B cell (primary cell): ENCODE measurements at regions not wholly inside any gene's neighbourhood (a gene's known extent, or its start where the extent isn't known, plus 50 kb on each side); places are given as distances from the start of the nearest gene placed in this dataset.

Source experiments
- ATAC-seq: fragments of 200-7000 bp; cut with Tn5 transposase; one replicate; pipeline ENCODE4 v1.10.0; 2021; ENCODE audit warnings: low read depth, mild to moderate bottlenecking, moderate number of reproducible peaks, moderate library complexity
- CTCF ChIA-PET: fragments of 350-600 bp; sonication (Branson Sonifier 250); formaldehyde crosslinking; loops from one replicate; lab custom pipeline; 2021; ENCODE audit warnings: antibody characterized with exemption, inconsistent platforms; lab: Charles Lee
- POLR2A ChIA-PET: fragments of 350-600 bp; sonication (Branson Sonifier 250); formaldehyde crosslinking; loops from one replicate; lab custom pipeline; 2021; ENCODE audit warnings: antibody characterized with exemption; lab: Charles Lee
- DNase-seq: peaks from one replicate; pipeline ENCODE4 v3.0.0; 2013
- H2AFZ ChIP-seq: 2 replicates; pipeline ENCODE4 v1.6.1; 2012; ENCODE audit warnings: mild to moderate bottlenecking, low read depth, low read length; ENCODE audit not compliant: insufficient read depth, poor library complexity, severe bottlenecking
- H3K27ac ChIP-seq, 2 donors: 1 replicate in 1 of 2; 2 replicates in 1 of 2; pipeline ENCODE4 v1.5.1; 2012 to 2013; ENCODE audit warnings: low read length in 2 of 2, mild to moderate bottlenecking in 2 of 2, moderate library complexity in 1 of 2
- H3K27me3 ChIP-seq, 4 experiments: fragments of 200-600 bp in 1 of 4; sonication (generic) in 1 of 4; replicated peaks in 1 of 4; 1 replicate in 2 of 4; 2 replicates in 2 of 4; pipeline versions ENCODE4 v1.6.1 to v1.7.0; 2013 to 2016; ENCODE audit warnings: low read length in 3 of 4, mild to moderate bottlenecking in 2 of 4, mixed read lengths in 1 of 4, moderate library complexity in 1 of 4; ENCODE audit not compliant: insufficient read depth in 4 of 4, control insufficient read depth in 3 of 4; ENCODE audit errors: control extremely low read depth in 1 of 4
- H3K36me3 ChIP-seq, 2 experiments: replicated peaks in 1 of 2; 1 replicate in 1 of 2; 2 replicates in 1 of 2; pipeline versions ENCODE4 v1.6.1 to v1.7.1; 2013; ENCODE audit warnings: low read length in 1 of 2; ENCODE audit not compliant: insufficient read depth in 2 of 2, control insufficient read depth in 1 of 2; ENCODE audit errors: control extremely low read depth in 1 of 2, extremely low read depth in 1 of 2
- H3K4me1 ChIP-seq, 2 donors: fragments of 200-600 bp in 1 of 2; sonication (generic) in 1 of 2; 1 replicate in 1 of 2; 2 replicates in 1 of 2; pipeline versions ENCODE4 v1.5.1 to v1.6.1; 2013 to 2017; ENCODE audit warnings: low read length in 2 of 2; ENCODE audit not compliant: control insufficient read depth in 2 of 2, insufficient read depth in 2 of 2
- H3K4me2 ChIP-seq: replicated peaks from 2 replicates; pipeline ENCODE3; 2012; ENCODE audit warnings: mild to moderate bottlenecking, low read depth, low read length; ENCODE audit not compliant: poor library complexity, severe bottlenecking
- H3K4me3 ChIP-seq, 5 experiments: fragments of 200-600 bp in 1 of 5; sonication (generic) in 1 of 5; 1 replicate in 3 of 5; 2 replicates in 2 of 5; pipeline versions ENCODE4 v1.5.1 to v1.7.0; 2011 to 2016; ENCODE audit warnings: low read length in 4 of 5, mild to moderate bottlenecking in 4 of 5, low read depth in 2 of 5, control low read depth in 1 of 5, moderate library complexity in 1 of 5; ENCODE audit not compliant: insufficient read depth in 1 of 5; ENCODE audit errors: control extremely low read depth in 1 of 5, extremely low read depth in 1 of 5
- H3K79me2 ChIP-seq: fragments of 200-600 bp; sonication (generic); one replicate; pipeline ENCODE4 v1.6.0; 2016; ENCODE audit warnings: low read length; ENCODE audit not compliant: control insufficient read depth, insufficient read depth
- H3K9ac ChIP-seq: fragments of 200-600 bp; sonication (generic); 2 replicates; pipeline ENCODE4 v1.6.1; 2017; ENCODE audit warnings: mild to moderate bottlenecking, low read length, moderate library complexity
- H3K9me3 ChIP-seq, 3 donors: one replicate each; pipeline versions ENCODE4 v1.6.1 to v1.7.1; 2013; ENCODE audit warnings: low read length in 2 of 3; ENCODE audit not compliant: control insufficient read depth in 2 of 3, insufficient read depth in 1 of 3; ENCODE audit errors: control extremely low read depth in 1 of 3
- H4K20me1 ChIP-seq: 2 replicates; pipeline ENCODE4 v1.6.0; 2012; ENCODE audit warnings: mild to moderate bottlenecking, low read length; ENCODE audit not compliant: insufficient read depth, control insufficient read depth, poor library complexity, severe bottlenecking
- H3K27ac Mint-ChIP-seq: one replicate; pipeline ENCODE4 v1.8.0; 2021; ENCODE audit warnings: mixed read lengths
- H3K27me3 Mint-ChIP-seq: one replicate; pipeline ENCODE4 v1.8.0; 2021; ENCODE audit warnings: mixed read lengths
- H3K4me1 Mint-ChIP-seq: one replicate; pipeline ENCODE4 v1.8.0; 2021; ENCODE audit warnings: mixed read lengths
- H3K4me3 Mint-ChIP-seq: one replicate; pipeline ENCODE4 v1.8.0; 2021; ENCODE audit warnings: mixed read lengths
- H3K9me3 Mint-ChIP-seq: one replicate; pipeline ENCODE4 v1.8.0; 2022; ENCODE audit warnings: mixed read lengths; ENCODE audit not compliant: insufficient read depth
- CTCF ChIP-seq: fragments of 200-600 bp; IDR thresholded peaks from one replicate; pipeline ENCODE4 v1.8.0; 2022; ENCODE audit warnings: antibody characterized with exemption, mild to moderate bottlenecking
- EZH2 ChIP-seq: IDR thresholded peaks from 2 replicates; pipeline ENCODE4 v1.6.1; 2012; ENCODE audit warnings: borderline replicate concordance, low read depth, mild to moderate bottlenecking, moderate library complexity, low read length; ENCODE audit not compliant: insufficient read depth, poor library complexity, severe bottlenecking
- WGBS: methylation state at CpG from one replicate; pipeline ENCODE4 v1.1.5; 2013; ENCODE audit warnings: missing lambda C conversion rate; ENCODE audit not compliant: insufficient coverage; 5-methylcytosine and 5-hydroxymethylcytosine counted together
- intact Hi-C: fragments of 100-400 bp; cut with micrococcal nuclease; formaldehyde crosslinking; loops from one replicate; pipeline ENCODE4 v1.10.0; 2022

- intact Hi-C loops, result no loop called here
- TF ChIP-seq CTCF, result no peak
- TF ChIP-seq EZH2, result no peak
- no peak overlapping the region for H3K4me3 ChIP-seq
- no peak overlapping the region for H2AFZ ChIP-seq
- Mint-ChIP-seq H3K27ac (no peak overlapping the region), H3K4me3 (no peak overlapping the region), H3K27me3 (no peaks in the 10 kb centered on the region), H3K9me3 (peaks cover 1% of the 10 kb centered on the region), H3K4me1 (no peaks in the 10 kb centered on the region)
- no peaks in the 10 kb centered on the region for H3K36me3 ChIP-seq
- peaks cover 0 to 3% (median 0%) of the 10 kb centered on the region in 4 experiments for H3K27me3 ChIP-seq
- no peak overlapping the region for H3K4me2 ChIP-seq
- no peaks in the 10 kb centered on the region for H3K79me2 ChIP-seq
- ATAC-seq (no peak), DNase-seq (no peak)
- H4K20me1 ChIP-seq, result no peaks in the 10 kb centered on the region
- no CpG with 5 or more reads among the region's 5 CpGs for WGBS
- ChIA-PET CTCF (interaction anchor here (1.8 kb wide), 1 partner anchor 1209 kb away, joined by 9 read pairs; no protein-coding TSS in a partner anchor), POLR2A (no interaction called here)
- H3K9ac ChIP-seq, result no peak overlapping the region
- no peaks in the 10 kb centered on the region for H3K4me1 ChIP-seq
- no peak overlapping the region for H3K27ac ChIP-seq
- H3K9me3 ChIP-seq, result no peaks in the 10 kb centered on the region
These were observed 67.6 kb upstream of the PRKG1 start for GRCh38 chr10:51006686-51007085.

- no peak overlapping the region for H3K27ac Mint-ChIP-seq
- Histone ChIP-seq H3K9ac (no peak overlapping the region), H3K27ac (no peak overlapping the region), H3K4me2 (no peak overlapping the region), H2AFZ (no peak overlapping the region), H3K36me3 (no peaks in the 10 kb centered on the region), H3K79me2 (no peaks in the 10 kb centered on the region), H3K4me3 (no peak overlapping the region), H3K9me3 (no peaks in the 10 kb centered on the region), H3K4me1 (no peaks in the 10 kb centered on the region), H3K27me3 (peaks cover 0 to 3% (median 0%) of the 10 kb centered on the region in 4 experiments), H4K20me1 (no peaks in the 10 kb centered on the region)
- DNase-seq (no peak), ATAC-seq (no peak)
- H3K27me3 Mint-ChIP-seq, result no peaks in the 10 kb centered on the region
- no CpG with 5 or more reads among the region's 2 CpGs for WGBS
- intact Hi-C loops, result no loop called here
- no peaks in the 10 kb centered on the region for H3K4me1 Mint-ChIP-seq
- H3K4me3 Mint-ChIP-seq, result no peak overlapping the region
- CTCF ChIA-PET, result interaction anchor here (0.9 to 1.8 kb wide), 3 partner anchors 8 to 1208 kb away, joined by 4 to 9 read pairs (median 5); no protein-coding TSS in a partner anchor
- POLR2A ChIA-PET, result no interaction called here
- TF ChIP-seq EZH2 (no peak), CTCF (no peak)
- peaks cover 4% of the 10 kb centered on the region for H3K9me3 Mint-ChIP-seq
These were observed 66.5 kb upstream of the PRKG1 start for GRCh38 chr10:51007781-51008180.
